Smooth muscle cell (in vitro differentiated cells): ENCODE measurements at regions not wholly inside any gene's neighbourhood (a gene's known extent, or its start where the extent isn't known, plus 50 kb on each side); places are given as distances from the start of the nearest gene placed in this dataset.

Source experiments
- DNase-seq: peaks from one replicate; lab custom pipeline; 2025; ENCODE audit not compliant: unreplicated experiment; lab: John Stamatoyannopoulos, UW
- H2AFZ ChIP-seq: fragments of 200-600 bp; sonication (generic); 2 replicates; pipeline ENCODE4 v1.6.0; 2016; ENCODE audit warnings: antibody characterized with exemption, low read depth, mild to moderate bottlenecking
- H3F3A ChIP-seq: fragments of 200-600 bp; sonication (generic); 2 replicates; pipeline ENCODE4 v1.6.0; 2017; ENCODE audit warnings: antibody characterized with exemption, low read depth
- H3K27ac ChIP-seq: fragments of 200-600 bp; sonication (generic); 2 replicates; pipeline ENCODE4 v1.5.1; 2016; ENCODE audit warnings: low read depth, mild to moderate bottlenecking
- H3K27me3 ChIP-seq: fragments of 200-600 bp; sonication (generic); 2 replicates; pipeline ENCODE4 v1.6.1; 2016; ENCODE audit warnings: low read depth, mild to moderate bottlenecking
- H3K36me3 ChIP-seq: fragments of 200-600 bp; sonication (generic); 2 replicates; pipeline ENCODE4 v1.5.1; 2016; ENCODE audit warnings: low read depth
- H3K4me1 ChIP-seq: fragments of 200-600 bp; sonication (generic); 2 replicates; pipeline ENCODE4 v1.5.1; 2016; ENCODE audit warnings: low read depth
- H3K4me2 ChIP-seq: fragments of 200-600 bp; sonication (generic); 2 replicates; pipeline ENCODE4 v1.6.0; 2016; ENCODE audit warnings: mild to moderate bottlenecking
- H3K4me3 ChIP-seq: fragments of 200-600 bp; sonication (generic); 2 replicates; pipeline ENCODE4 v1.5.1; 2016; ENCODE audit warnings: mild to moderate bottlenecking
- H3K79me2 ChIP-seq: fragments of 200-600 bp; sonication (generic); 2 replicates; pipeline ENCODE4 v1.6.0; 2016; ENCODE audit warnings: low read depth, mild to moderate bottlenecking
- H3K9ac ChIP-seq: fragments of 200-600 bp; sonication (generic); 2 replicates; pipeline ENCODE4 v1.6.0; 2016; ENCODE audit warnings: low read depth
- H3K9me3 ChIP-seq: fragments of 200-600 bp; sonication (generic); replicated peaks from 2 replicates; pipeline ENCODE4 v1.5.1; 2016; ENCODE audit warnings: low read depth
- H4K20me1 ChIP-seq: fragments of 200-600 bp; sonication (generic); 2 replicates; pipeline ENCODE4 v1.6.0; 2016; ENCODE audit warnings: low read depth
- WGBS: methylation state at CpG from one replicate; pipeline ENCODE4 v1.1.7; 2016; ENCODE audit warnings: low lambda C conversion rate; 5-methylcytosine and 5-hydroxymethylcytosine counted together
- TF ChIP-seq, protein P1 (sequence below): fragments of 200-600 bp; sonication (generic); IDR thresholded peaks from 2 replicates; pipeline ENCODE4 v1.5.1; 2017; ENCODE audit warnings: borderline replicate concordance, mild to moderate bottlenecking, antibody characterized with exemption; ENCODE audit not compliant: insufficient read depth, poor library complexity, severe bottlenecking

DNA sequence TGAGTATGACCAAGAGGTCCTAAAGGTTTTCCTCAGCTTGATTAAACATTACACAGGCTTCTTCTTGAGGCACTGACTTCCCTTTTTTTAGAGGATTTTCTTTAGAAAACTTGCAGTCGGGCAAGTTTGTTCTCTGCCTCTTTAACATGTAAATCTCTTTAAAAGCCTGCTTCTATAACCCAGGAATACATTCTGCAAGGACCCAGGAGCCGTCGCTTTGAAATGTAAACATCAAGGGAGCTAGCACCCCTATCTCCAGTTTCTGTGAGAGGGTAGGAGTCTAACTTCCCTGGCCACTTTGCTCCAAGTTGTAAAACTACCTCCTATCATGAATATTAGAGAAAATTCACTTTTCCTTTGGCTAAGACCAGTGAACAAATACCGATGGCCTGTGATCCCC, 201.5 kb upstream of the CPHXL start:
- Histone ChIP-seq H3F3A (no peaks in the 10 kb centered on the region), H2AFZ (no peak overlapping the region), H3K4me3 (no peak overlapping the region), H4K20me1 (no peaks in the 10 kb centered on the region), H3K36me3 (no peaks in the 10 kb centered on the region), H3K79me2 (no peaks in the 10 kb centered on the region), H3K27ac (no peak overlapping the region), H3K27me3 (no peaks in the 10 kb centered on the region), H3K9ac (no peak overlapping the region), H3K4me1 (no peaks in the 10 kb centered on the region), H3K4me2 (no peak overlapping the region), H3K9me3 (no peaks in the 10 kb centered on the region)
- TF ChIP-seq, protein P1, sequence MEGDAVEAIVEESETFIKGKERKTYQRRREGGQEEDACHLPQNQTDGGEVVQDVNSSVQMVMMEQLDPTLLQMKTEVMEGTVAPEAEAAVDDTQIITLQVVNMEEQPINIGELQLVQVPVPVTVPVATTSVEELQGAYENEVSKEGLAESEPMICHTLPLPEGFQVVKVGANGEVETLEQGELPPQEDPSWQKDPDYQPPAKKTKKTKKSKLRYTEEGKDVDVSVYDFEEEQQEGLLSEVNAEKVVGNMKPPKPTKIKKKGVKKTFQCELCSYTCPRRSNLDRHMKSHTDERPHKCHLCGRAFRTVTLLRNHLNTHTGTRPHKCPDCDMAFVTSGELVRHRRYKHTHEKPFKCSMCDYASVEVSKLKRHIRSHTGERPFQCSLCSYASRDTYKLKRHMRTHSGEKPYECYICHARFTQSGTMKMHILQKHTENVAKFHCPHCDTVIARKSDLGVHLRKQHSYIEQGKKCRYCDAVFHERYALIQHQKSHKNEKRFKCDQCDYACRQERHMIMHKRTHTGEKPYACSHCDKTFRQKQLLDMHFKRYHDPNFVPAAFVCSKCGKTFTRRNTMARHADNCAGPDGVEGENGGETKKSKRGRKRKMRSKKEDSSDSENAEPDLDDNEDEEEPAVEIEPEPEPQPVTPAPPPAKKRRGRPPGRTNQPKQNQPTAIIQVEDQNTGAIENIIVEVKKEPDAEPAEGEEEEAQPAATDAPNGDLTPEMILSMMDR, result no peak
- DNase-seq, result no peak
- 19% methylated on average over 4 of the region's 4 CpGs for WGBS

DNA sequence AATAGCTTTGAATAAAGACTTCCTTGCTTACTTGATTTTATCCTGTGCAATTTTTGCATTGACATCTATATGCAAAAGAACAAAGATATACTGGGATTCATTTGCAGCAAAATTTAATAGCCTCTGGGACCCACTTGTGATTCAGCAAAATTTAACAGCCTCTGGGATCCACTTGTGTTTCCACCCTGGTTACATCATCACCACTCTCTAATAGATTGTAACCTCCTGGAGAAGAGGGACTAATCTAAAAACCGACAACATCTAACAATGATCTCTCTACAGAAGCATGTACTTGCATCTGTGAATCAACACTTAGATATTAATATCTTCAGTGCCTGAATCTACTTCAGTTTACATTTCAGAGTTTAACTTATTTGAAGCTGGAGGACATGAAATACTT, 202.0 kb upstream of the CPHXL start:
- no peaks in the 10 kb centered on the region for H3F3A ChIP-seq
- H3K36me3 ChIP-seq, result no peaks in the 10 kb centered on the region
- 62% methylated on average over 1 of the region's 1 CpG for WGBS
- no peak overlapping the region for H3K4me2 ChIP-seq
- TF ChIP-seq, protein P1, result no peak
- H3K4me3 ChIP-seq, result no peak overlapping the region
- H3K27me3 ChIP-seq, result no peaks in the 10 kb centered on the region
- H3K9ac ChIP-seq, result no peak overlapping the region
- no peaks in the 10 kb centered on the region for H4K20me1 ChIP-seq
- H3K9me3 ChIP-seq, result no peaks in the 10 kb centered on the region
- no peak overlapping the region for H3K27ac ChIP-seq
- no peaks in the 10 kb centered on the region for H3K4me1 ChIP-seq
- H2AFZ ChIP-seq, result no peak overlapping the region
- H3K79me2 ChIP-seq, result no peaks in the 10 kb centered on the region
- no peak for DNase-seq

DNA sequence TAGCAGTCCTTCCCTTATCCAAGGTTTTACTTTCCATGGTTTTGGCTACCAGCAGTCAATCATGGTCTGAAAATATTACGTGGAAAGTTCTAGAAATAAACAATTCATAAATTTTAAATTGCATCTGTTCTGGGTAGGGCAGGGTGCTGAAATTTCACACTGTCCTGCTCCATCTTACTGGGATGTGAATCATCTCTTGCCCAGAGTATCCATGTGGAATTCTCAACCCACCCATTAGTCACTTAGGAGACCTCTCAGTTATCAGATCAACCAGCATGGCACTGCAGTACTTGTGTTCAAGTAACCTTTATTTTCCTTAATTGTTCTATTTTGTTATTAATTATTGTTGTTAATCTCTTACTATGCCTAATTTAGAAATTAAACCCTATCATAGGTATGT, 202.8 kb upstream of the CPHXL start:
- Histone ChIP-seq H3F3A (no peaks in the 10 kb centered on the region), H3K9ac (no peak overlapping the region), H3K9me3 (no peaks in the 10 kb centered on the region), H3K27ac (no peak overlapping the region), H3K27me3 (no peaks in the 10 kb centered on the region), H3K4me3 (no peak overlapping the region), H3K36me3 (no peaks in the 10 kb centered on the region), H2AFZ (no peak overlapping the region), H3K79me2 (no peaks in the 10 kb centered on the region), H3K4me2 (no peak overlapping the region), H3K4me1 (no peaks in the 10 kb centered on the region), H4K20me1 (no peaks in the 10 kb centered on the region)
- WGBS, result 59% methylated on average over 1 of the region's 1 CpG
- no peak for DNase-seq
- TF ChIP-seq, protein P1, result no peak

DNA sequence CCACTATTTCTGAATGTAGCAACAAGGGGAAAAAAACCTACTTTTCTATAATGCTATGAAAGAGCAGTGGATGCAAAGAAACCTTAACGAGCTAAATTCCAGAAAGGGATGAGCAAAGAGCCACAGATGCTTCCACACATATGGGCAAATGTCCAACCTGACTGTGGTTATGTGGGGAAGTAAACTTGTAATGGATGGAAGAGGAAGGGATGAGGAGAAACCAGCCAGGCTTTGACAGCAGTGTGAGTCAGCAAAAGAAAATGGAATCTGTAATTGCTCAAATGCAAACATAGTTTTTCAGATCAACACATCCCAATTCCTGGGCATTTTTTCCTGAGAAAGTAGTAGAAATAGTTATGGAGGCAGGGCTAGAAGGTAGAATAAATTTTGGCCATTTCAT, 204.8 kb upstream of the CPHXL start:
- Histone ChIP-seq H3K9ac (no peak overlapping the region), H3K9me3 (no peaks in the 10 kb centered on the region), H3K27ac (no peak overlapping the region), H3K4me3 (no peak overlapping the region), H4K20me1 (no peaks in the 10 kb centered on the region), H2AFZ (no peak overlapping the region), H3K27me3 (no peaks in the 10 kb centered on the region), H3K4me1 (no peaks in the 10 kb centered on the region), H3K36me3 (no peaks in the 10 kb centered on the region), H3F3A (no peaks in the 10 kb centered on the region), H3K4me2 (no peak overlapping the region), H3K79me2 (no peaks in the 10 kb centered on the region)
- DNase-seq, result no peak
- TF ChIP-seq, protein P1, result no peak
- 31% methylated on average over 1 of the region's 1 CpG for whole genome bisulfite sequencing
